A549 (cell line): ENCODE measurements at regions not wholly inside any gene's neighbourhood (a gene's known extent, or its start where the extent isn't known, plus 50 kb on each side); places are given as distances from the start of the nearest gene placed in this dataset.

Source experiments
- ATAC-seq, 2 experiments: fragments of 200-7000 bp in 1 of 2; fragments of >200 bp in 1 of 2; cut with Nextera tagmentation in 1 of 2; cut with Tn5 transposase in 1 of 2; 3 replicates each; pipeline versions ENCODE4 v1.8.0 to v1.9.1; 2018 to 2020; ENCODE audit warnings: mild to moderate bottlenecking in 1 of 2, moderate library complexity in 1 of 2
- CTCF ChIA-PET: fragments of 300-600 bp; sonication (Branson Sonifier 250); formaldehyde crosslinking; extraction: SDS; loops from one replicate; lab custom pipeline; 2021; ENCODE audit warnings: antibody characterized with exemption, inconsistent platforms; lab: Yijun Ruan, JAX
- POLR2A ChIA-PET: fragments of 350-600 bp; formaldehyde crosslinking; extraction: SDS; loops from one replicate; lab custom pipeline; 2021; ENCODE audit warnings: antibody characterized with exemption, inconsistent platforms; lab: Yijun Ruan, JAX
- DNase-seq, 2 experiments: peaks; one replicate each; pipeline versions ENCODE4 v3.0.0 to v3.0.0-alpha.2; 2011 to 2016; ENCODE audit warnings: low read depth in 1 of 2, low spot score in 1 of 2
- FAIRE-seq: peaks from 2 replicates; lab custom pipeline; 2011; peaks lifted over from hg19 to GRCh38; lab: Jason Lieb, UNC
- H3K27ac ChIP-seq, 2 experiments: fragments of >200 bp; sonication (Bioruptor Twin); formaldehyde crosslinking; 3 replicates each; pipeline ENCODE4 v1.5.1; 2016 to 2017
- H3K4me1 ChIP-seq: fragments of >200 bp; sonication (Bioruptor Twin); formaldehyde crosslinking; 3 replicates; pipeline ENCODE4 v1.6.1; 2016
- H3K4me2 ChIP-seq: fragments of >200 bp; sonication (Bioruptor Twin); formaldehyde crosslinking; 3 replicates; pipeline ENCODE4 v1.6.1; 2016
- H3K4me3 ChIP-seq: fragments of >200 bp; sonication (Bioruptor Twin); formaldehyde crosslinking; 3 replicates; pipeline ENCODE4 v1.5.1; 2016
- H3K9me3 ChIP-seq: fragments of >200 bp; sonication (Bioruptor Twin); formaldehyde crosslinking; 3 replicates; pipeline ENCODE4 v1.6.1; 2016
- BCL3 ChIP-seq: fragments of >200 bp; sonication (Bioruptor Twin); formaldehyde crosslinking; IDR thresholded peaks from 3 replicates; pipeline ENCODE4 v1.6.1; 2016
- CBX2 ChIP-seq: fragments of 200-600 bp; sonication (generic); IDR thresholded peaks from 2 replicates; pipeline ENCODE4 v1.6.1; 2016; ENCODE audit warnings: low read depth, mild to moderate bottlenecking, borderline replicate concordance
- CHD4 ChIP-seq: fragments of 200-600 bp; sonication (generic); IDR thresholded peaks from 2 replicates; pipeline ENCODE4 v1.6.1; 2016; ENCODE audit warnings: antibody characterized with exemption, mild to moderate bottlenecking, borderline replicate concordance
- E2F6 ChIP-seq: IDR thresholded peaks from 2 replicates; pipeline ENCODE4 v1.6.1; 2012; ENCODE audit warnings: low read depth, borderline replicate concordance
- EHMT2 ChIP-seq: fragments of 200-600 bp; sonication (generic); IDR thresholded peaks from 2 replicates; pipeline ENCODE4 v1.6.1; 2016; ENCODE audit warnings: antibody characterized with exemption, low read depth, mild to moderate bottlenecking, moderate library complexity
- EP300 ChIP-seq, 2 experiments: fragments of >200 bp; sonication (Bioruptor Twin); formaldehyde crosslinking; IDR thresholded peaks; 2 replicates in 1 of 2; 3 replicates in 1 of 2; pipeline ENCODE4 v1.6.1; 2016 to 2017
- FOSB ChIP-seq: fragments of 250-450 bp; sonication (Bioruptor Pico); IDR thresholded peaks from 2 replicates; pipeline ENCODE4 v1.5.0; 2020; ENCODE audit warnings: mild to moderate bottlenecking, moderate library complexity
- HOXA7 ChIP-seq: fragments of 250-450 bp; sonication (Bioruptor Pico); IDR thresholded peaks from 2 replicates; pipeline ENCODE4 v1.5.0; 2020; ENCODE audit warnings: mild to moderate bottlenecking, moderate library complexity
- HOXB5 ChIP-seq: fragments of 250-450 bp; sonication (Bioruptor Pico); IDR thresholded peaks from 2 replicates; pipeline ENCODE4 v1.5.0; 2020; ENCODE audit warnings: mild to moderate bottlenecking, moderate library complexity
- JUN ChIP-seq, 2 experiments: fragments of >200 bp; sonication (Bioruptor Twin); formaldehyde crosslinking; IDR thresholded peaks; 2 replicates in 1 of 2; 3 replicates in 1 of 2; pipeline ENCODE4 v1.6.1; 2016 to 2017
- MYC ChIP-seq: IDR thresholded peaks from 2 replicates; pipeline ENCODE4 v1.6.1; 2012; ENCODE audit warnings: mild to moderate bottlenecking, inconsistent platforms, low read length, improper control_type of control experiment, borderline replicate concordance
- NFE2L2 ChIP-seq: fragments of 150-350 bp; conservative IDR thresholded peaks from 2 replicates; pipeline ENCODE4 v1.6.1; 2014; ENCODE audit warnings: low read length
- RARB ChIP-seq: fragments of 250-450 bp; sonication (Bioruptor Pico); IDR thresholded peaks from 2 replicates; pipeline ENCODE4 v1.8.0; 2021; ENCODE audit warnings: mild to moderate bottlenecking, moderate library complexity
- RFX5 ChIP-seq: fragments of 450-650 bp; IDR thresholded peaks from 2 replicates; pipeline ENCODE4 v1.7.1; 2014; ENCODE audit warnings: antibody characterized with exemption, mild to moderate bottlenecking, moderate library complexity
- SMC3 ChIP-seq: fragments of >200 bp; sonication (Bioruptor Twin); formaldehyde crosslinking; IDR thresholded peaks from 3 replicates; pipeline ENCODE4 v1.6.1; 2018; ENCODE audit warnings: inconsistent platforms
- TFCP2L1 ChIP-seq: fragments of 250-450 bp; sonication (Bioruptor Pico); IDR thresholded peaks from 2 replicates; pipeline ENCODE4 v1.5.0; 2021; ENCODE audit warnings: mild to moderate bottlenecking
- WGBS: methylation state at CpG from one replicate; pipeline ENCODE4 v1.1.6; 2017; ENCODE audit errors: missing lambda C conversion rate; 5-methylcytosine and 5-hydroxymethylcytosine counted together
- TF ChIP-seq, protein P1 (sequence below): IDR thresholded peaks from 2 replicates; pipeline ENCODE4 v1.6.1; 2012
- TF ChIP-seq, protein P2 (sequence below): fragments of >200 bp; sonication (Bioruptor Twin); formaldehyde crosslinking; IDR thresholded peaks from 3 replicates; pipeline ENCODE4 v1.5.1; 2016
- TF ChIP-seq, protein P3 (sequence below): fragments of 250-450 bp; sonication (Bioruptor Pico); IDR thresholded peaks from 2 replicates; pipeline ENCODE4 v1.5.0; 2021; ENCODE audit warnings: mild to moderate bottlenecking, moderate library complexity, borderline replicate concordance
- TF ChIP-seq, protein P4 (sequence below): fragments of 150-350 bp; IDR thresholded peaks from 2 replicates; pipeline ENCODE4 v1.6.1; 2014; ENCODE audit warnings: low read depth, mild to moderate bottlenecking, low read length

- Histone ChIP-seq H3K4me2 (no peak overlapping the region), H3K4me3 (no peak overlapping the region), H3K27ac (no peak overlapping the region)
- CTCF ChIA-PET = no interaction called here
- no peak for DNase-seq
- FAIRE-seq = no peak
- TF ChIP-seq SMC3 (no peak), JUN (IDR thresholded peaks at IDR 0.05) (no peak)
- TF ChIP-seq, all 56 proteins: peak for 0
- peaks cover 35% of the 10 kb centered on the region for H3K9me3 ChIP-seq
- ATAC-seq = no peak
- POLR2A ChIA-PET = no interaction called here
- no peaks in the 10 kb centered on the region for H3K4me1 ChIP-seq
These were observed 114.8 kb downstream of the TBXT start for GRCh38 chr6:166052837-166053236.

GRCh38 chr6:166050559-166050958 lies 117.1 kb downstream of the TBXT start:
- TF ChIP-seq, protein P1, sequence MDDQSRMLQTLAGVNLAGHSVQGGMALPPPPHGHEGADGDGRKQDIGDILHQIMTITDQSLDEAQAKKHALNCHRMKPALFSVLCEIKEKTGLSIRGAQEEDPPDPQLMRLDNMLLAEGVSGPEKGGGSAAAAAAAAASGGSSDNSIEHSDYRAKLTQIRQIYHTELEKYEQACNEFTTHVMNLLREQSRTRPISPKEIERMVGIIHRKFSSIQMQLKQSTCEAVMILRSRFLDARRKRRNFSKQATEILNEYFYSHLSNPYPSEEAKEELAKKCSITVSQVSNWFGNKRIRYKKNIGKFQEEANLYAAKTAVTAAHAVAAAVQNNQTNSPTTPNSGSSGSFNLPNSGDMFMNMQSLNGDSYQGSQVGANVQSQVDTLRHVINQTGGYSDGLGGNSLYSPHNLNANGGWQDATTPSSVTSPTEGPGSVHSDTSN = no peak
- TF ChIP-seq BCL3 (no peak), CBX2 (no peak), E2F6 (no peak), EP300 (IDR thresholded peaks at IDR 0.05) (no peak), HOXB5 (CRISPR knock-in tag) (no peak), MYC (no peak), TFCP2L1 (CRISPR knock-in tag) (no peak), RFX5 (no peak), RARB (CRISPR knock-in tag) (no peak), HOXA7 (CRISPR knock-in tag) (no peak), NFE2L2 (no peak), FOSB (CRISPR knock-in tag) (no peak), EHMT2 (no peak), CHD4 (no peak)
- TF ChIP-seq, protein P2, sequence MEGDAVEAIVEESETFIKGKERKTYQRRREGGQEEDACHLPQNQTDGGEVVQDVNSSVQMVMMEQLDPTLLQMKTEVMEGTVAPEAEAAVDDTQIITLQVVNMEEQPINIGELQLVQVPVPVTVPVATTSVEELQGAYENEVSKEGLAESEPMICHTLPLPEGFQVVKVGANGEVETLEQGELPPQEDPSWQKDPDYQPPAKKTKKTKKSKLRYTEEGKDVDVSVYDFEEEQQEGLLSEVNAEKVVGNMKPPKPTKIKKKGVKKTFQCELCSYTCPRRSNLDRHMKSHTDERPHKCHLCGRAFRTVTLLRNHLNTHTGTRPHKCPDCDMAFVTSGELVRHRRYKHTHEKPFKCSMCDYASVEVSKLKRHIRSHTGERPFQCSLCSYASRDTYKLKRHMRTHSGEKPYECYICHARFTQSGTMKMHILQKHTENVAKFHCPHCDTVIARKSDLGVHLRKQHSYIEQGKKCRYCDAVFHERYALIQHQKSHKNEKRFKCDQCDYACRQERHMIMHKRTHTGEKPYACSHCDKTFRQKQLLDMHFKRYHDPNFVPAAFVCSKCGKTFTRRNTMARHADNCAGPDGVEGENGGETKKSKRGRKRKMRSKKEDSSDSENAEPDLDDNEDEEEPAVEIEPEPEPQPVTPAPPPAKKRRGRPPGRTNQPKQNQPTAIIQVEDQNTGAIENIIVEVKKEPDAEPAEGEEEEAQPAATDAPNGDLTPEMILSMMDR = no peak
- TF ChIP-seq, protein P3, sequence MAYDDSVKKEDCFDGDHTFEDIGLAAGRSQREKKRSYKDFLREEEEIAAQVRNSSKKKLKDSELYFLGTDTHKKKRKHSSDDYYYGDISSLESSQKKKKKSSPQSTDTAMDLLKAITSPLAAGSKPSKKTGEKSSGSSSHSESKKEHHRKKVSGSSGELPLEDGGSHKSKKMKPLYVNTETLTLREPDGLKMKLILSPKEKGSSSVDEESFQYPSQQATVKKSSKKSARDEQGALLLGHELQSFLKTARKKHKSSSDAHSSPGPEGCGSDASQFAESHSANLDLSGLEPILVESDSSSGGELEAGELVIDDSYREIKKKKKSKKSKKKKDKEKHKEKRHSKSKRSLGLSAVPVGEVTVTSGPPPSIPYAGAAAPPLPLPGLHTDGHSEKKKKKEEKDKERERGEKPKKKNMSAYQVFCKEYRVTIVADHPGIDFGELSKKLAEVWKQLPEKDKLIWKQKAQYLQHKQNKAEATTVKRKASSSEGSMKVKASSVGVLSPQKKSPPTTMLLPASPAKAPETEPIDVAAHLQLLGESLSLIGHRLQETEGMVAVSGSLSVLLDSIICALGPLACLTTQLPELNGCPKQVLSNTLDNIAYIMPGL (CRISPR knock-in tag) = no peak
- TF ChIP-seq, protein P4, sequence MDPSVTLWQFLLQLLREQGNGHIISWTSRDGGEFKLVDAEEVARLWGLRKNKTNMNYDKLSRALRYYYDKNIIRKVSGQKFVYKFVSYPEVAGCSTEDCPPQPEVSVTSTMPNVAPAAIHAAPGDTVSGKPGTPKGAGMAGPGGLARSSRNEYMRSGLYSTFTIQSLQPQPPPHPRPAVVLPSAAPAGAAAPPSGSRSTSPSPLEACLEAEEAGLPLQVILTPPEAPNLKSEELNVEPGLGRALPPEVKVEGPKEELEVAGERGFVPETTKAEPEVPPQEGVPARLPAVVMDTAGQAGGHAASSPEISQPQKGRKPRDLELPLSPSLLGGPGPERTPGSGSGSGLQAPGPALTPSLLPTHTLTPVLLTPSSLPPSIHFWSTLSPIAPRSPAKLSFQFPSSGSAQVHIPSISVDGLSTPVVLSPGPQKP = no peak
- TF ChIP-seq, all 56 proteins: peak for 0
- FAIRE-seq (no peak), DNase-seq (no peak), ATAC-seq (no peak)
- Histone ChIP-seq H3K4me2 (no peak overlapping the region), H3K9me3 (peaks cover 43% of the 10 kb centered on the region), H3K4me3 (no peak overlapping the region), H3K27ac (no peak overlapping the region), H3K4me1 (peaks cover 10% of the 10 kb centered on the region; the same call in 2 of the 3 replicates)
- ChIA-PET POLR2A (no interaction called here), CTCF (no interaction called here)
- 62% methylated on average over 4 of the region's 4 CpGs for WGBS
